ENCODE measurements at regions not wholly inside any gene's neighbourhood (a gene's known extent, or its start where the extent isn't known, plus 50 kb on each side); places are given as distances from the start of the nearest gene placed in this dataset.

GRCh38 chr5:17690473-17690872 lies 56.2 kb downstream of the TAF11L14 start:
- DNase-seq (ENCODE audit: extremely low spot score) = no peak
- ChIA-PET CTCF (no interaction called here), POLR2A (no interaction called here)
- no peak for TF ChIP-seq CTCF (IDR thresholded peaks at IDR 0.05; ENCODE audit: control extremely low read depth, extremely low read depth, low read depth, missing control alignments)

GRCh38 chr5:17691762-17692161 lies 57.5 kb downstream of the TAF11L14 start:
- POLR2A ChIA-PET = no interaction called here
- CTCF ChIA-PET = no interaction called here
- TF ChIP-seq CTCF (IDR thresholded peaks at IDR 0.05; ENCODE audit: control extremely low read depth, extremely low read depth, low read depth, missing control alignments) = no peak
- DNase-seq (ENCODE audit: extremely low spot score) = no peak

- no peak for DNase-seq (ENCODE audit: extremely low spot score)
- POLR2A ChIA-PET = no interaction called here
- TF ChIP-seq CTCF (IDR thresholded peaks at IDR 0.05; ENCODE audit: control extremely low read depth, extremely low read depth, low read depth, missing control alignments) = no peak
- CTCF ChIA-PET = no interaction called here
These were observed 60.1 kb downstream of the TAF11L14 start for GRCh38 chr5:17694371-17694770.

- no peak for DNase-seq (ENCODE audit: extremely low spot score)
- CTCF ChIA-PET = no interaction called here
- TF ChIP-seq CTCF (IDR thresholded peaks at IDR 0.05; ENCODE audit: control extremely low read depth, extremely low read depth, low read depth, missing control alignments) = no peak
- POLR2A ChIA-PET = no interaction called here
These were observed 60.7 kb downstream of the TAF11L14 start for GRCh38 chr5:17694914-17695313.

GRCh38 chr5:17696627-17697026 lies 62.4 kb downstream of the TAF11L14 start:
- TF ChIP-seq CTCF (IDR thresholded peaks at IDR 0.05; ENCODE audit: control extremely low read depth, extremely low read depth, low read depth, missing control alignments) = no peak
- no peak for DNase-seq (ENCODE audit: extremely low spot score)
- CTCF ChIA-PET = interaction anchor here (1.3 kb wide), 1 partner anchor 28 kb away, joined by 3 read pairs; no protein-coding TSS in a partner anchor
- POLR2A ChIA-PET = no interaction called here

GRCh38 chr5:17697671-17698070 lies 63.4 kb downstream of the TAF11L14 start:
- ChIA-PET POLR2A (no interaction called here), CTCF (interaction anchor here (1.8 kb wide), 1 partner anchor 17 kb away, joined by 5 read pairs; no protein-coding TSS in a partner anchor)
- no peak for DNase-seq (ENCODE audit: extremely low spot score)
- no peak for TF ChIP-seq CTCF (IDR thresholded peaks at IDR 0.05; ENCODE audit: control extremely low read depth, extremely low read depth, low read depth, missing control alignments)
